ENCODE measurements at regions not wholly inside any gene's neighbourhood (a gene's known extent, or its start where the extent isn't known, plus 50 kb on each side); places are given as distances from the start of the nearest gene placed in this dataset.

DNA sequence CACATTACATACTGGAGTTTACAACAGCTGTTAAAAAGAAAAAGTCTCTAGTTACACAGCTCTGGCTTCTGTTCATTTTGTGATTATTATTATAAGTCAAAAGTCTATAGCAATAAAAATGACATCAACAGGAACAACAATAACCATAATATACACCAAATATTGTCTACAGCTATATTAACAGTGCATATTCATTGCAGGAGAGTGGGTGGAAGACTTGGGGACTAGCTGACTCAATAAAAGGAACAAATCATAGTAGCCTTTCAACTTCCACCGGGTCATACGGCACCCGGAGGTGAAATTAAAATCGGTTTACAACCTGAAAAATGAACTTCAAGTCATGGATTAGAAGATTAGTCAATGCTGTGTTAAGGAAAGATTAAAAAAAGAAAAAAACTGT is 642.1 kb downstream of the SATB2 start:
- H3K4me2 ChIP-seq: no peak overlapping the region
- no peak overlapping the region for H3K4me3 ChIP-seq
- H3K9me3 ChIP-seq (replicated peaks in 1 of 11): no peaks in the 10 kb centered on the region
- no peaks in the 10 kb centered on the region for H4K20me1 ChIP-seq
- no peak overlapping the region for H3K9ac ChIP-seq
- no peak overlapping the region for H3K27ac ChIP-seq
- H3K27me3 ChIP-seq: no peaks in the 10 kb centered on the region
- no peaks in the 10 kb centered on the region for H3K4me1 ChIP-seq
- no peaks in the 10 kb centered on the region for H3K36me3 ChIP-seq
- TF ChIP-seq Cebpa-rat (IDR thresholded peaks at IDR 0.05): no peak

DNA sequence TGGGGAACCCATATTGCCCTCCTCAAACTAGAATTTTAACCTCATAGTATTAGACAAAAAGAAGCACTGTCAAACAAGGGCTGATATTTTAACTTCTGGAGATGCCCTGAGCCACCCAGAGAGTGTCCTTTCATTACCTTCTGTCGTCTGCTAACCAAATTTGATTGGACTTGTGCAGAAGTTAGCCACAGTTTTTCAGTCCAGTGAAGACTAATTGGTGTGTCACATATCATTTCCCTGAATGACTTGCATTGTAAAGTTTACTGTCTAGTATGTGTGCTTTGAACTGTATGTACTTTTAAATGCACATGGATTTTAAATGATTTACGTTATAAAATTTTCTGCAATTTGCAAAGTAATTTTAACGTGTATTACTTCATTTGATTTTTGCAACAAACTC is 646.5 kb downstream of the SATB2 start:
- Histone ChIP-seq H3K27me3 (no peaks in the 10 kb centered on the region), H3K4me1 (no peaks in the 10 kb centered on the region)

DNA sequence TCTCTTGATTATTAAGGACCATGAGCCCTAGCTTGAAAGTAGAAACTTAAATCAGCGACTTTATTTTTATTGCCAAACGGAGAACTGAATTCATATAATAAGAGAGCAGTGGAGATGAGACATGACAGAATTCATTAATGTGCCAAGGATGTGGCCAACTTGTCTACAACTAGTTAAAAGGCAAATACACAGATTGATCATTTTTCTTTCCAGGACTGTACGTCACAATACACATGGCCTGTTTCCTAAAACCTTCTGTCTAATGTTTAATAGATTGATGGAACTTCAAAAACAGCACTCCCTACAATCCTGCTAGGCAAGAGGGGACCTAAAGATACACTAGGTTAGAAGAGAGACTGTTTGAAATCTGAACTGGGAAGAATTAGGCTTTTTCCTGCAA is 647.8 kb downstream of the SATB2 start:
- TF ChIP-seq Cebpa-rat (IDR thresholded peaks at IDR 0.05): no peak
- H3K9ac ChIP-seq: no peak overlapping the region
- H3K9me3 ChIP-seq (replicated peaks in 1 of 11): no peaks in the 10 kb centered on the region
- no peaks in the 10 kb centered on the region for H3K36me3 ChIP-seq
- no peaks in the 10 kb centered on the region for H3K27me3 ChIP-seq
- no peak overlapping the region for H3K4me3 ChIP-seq
- H3K27ac ChIP-seq: no peak overlapping the region
- no peaks in the 10 kb centered on the region for H3K4me1 ChIP-seq
- no peaks in the 10 kb centered on the region for H4K20me1 ChIP-seq
- H3K4me2 ChIP-seq: no peak overlapping the region

More for the DNA sequence above, 646.5 kb downstream of the SATB2 start:
- no peak for TF ChIP-seq Cebpa-rat (IDR thresholded peaks at IDR 0.05)
- Histone ChIP-seq H3K9ac (no peak overlapping the region), H3K4me2 (no peak overlapping the region), H3K9me3 (replicated peaks in 1 of 11) (no peaks in the 10 kb centered on the region), H3K36me3 (no peaks in the 10 kb centered on the region), H3K27ac (no peak overlapping the region), H3K4me3 (no peak overlapping the region), H4K20me1 (no peaks in the 10 kb centered on the region)

DNA sequence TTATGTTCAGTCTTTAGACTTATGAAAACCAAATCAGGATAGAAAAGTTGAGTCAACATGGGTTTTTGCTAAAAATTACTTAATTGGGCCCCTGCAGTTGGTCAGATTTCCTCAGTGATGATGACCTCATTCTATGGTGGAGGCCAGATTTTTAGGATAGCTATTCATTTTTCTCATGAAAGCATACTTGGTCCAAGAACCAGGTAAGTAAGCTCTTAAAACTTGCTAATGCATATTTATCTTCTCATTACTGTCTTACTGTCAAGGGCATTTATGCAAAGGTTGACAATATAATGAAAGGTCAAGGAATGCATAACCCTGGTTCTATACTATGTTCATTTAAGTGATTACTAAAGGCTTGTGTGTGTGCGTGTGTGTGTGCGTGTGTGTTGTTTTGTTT is 650.6 kb downstream of the SATB2 start:
- no peak for TF ChIP-seq Cebpa-rat (IDR thresholded peaks at IDR 0.05)

DNA sequence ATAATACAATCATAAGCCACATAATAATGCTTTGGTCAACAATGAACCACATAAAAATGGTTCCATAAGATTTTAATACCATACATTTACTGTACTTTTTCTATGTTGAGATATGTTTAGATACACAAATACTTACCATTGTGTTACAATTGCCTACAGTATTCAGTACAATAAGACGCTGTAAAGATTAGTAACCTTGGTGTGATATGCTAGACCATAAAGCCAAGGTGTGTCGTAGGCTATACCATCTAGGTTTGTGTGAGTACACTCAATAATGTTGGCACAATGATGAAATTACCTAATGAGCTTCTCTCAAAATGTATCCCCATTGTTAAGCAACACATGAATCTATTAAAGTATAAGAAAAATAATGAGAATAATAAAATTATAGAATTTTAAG is 662.3 kb downstream of the SATB2 start:
- no peaks in the 10 kb centered on the region for H3K36me3 ChIP-seq
- TF ChIP-seq Cebpa-rat (IDR thresholded peaks at IDR 0.05): no peak
- H3K27ac ChIP-seq: no peak overlapping the region
- H3K4me2 ChIP-seq: no peak overlapping the region
- H3K4me1 ChIP-seq: no peaks in the 10 kb centered on the region
- H3K27me3 ChIP-seq: no peaks in the 10 kb centered on the region
- H3K9ac ChIP-seq: no peak overlapping the region
- H3K9me3 ChIP-seq (replicated peaks in 1 of 11): peaks cover 0 to 3% (median 0%) of the 10 kb centered on the region in 11 experiments; a peak in 1 of 22 replicates
- H3K4me3 ChIP-seq: no peak overlapping the region
- H4K20me1 ChIP-seq: no peaks in the 10 kb centered on the region

More for the DNA sequence above, 650.6 kb downstream of the SATB2 start:
- Histone ChIP-seq H3K4me2 (no peak overlapping the region), H3K27ac (no peak overlapping the region), H4K20me1 (no peaks in the 10 kb centered on the region), H3K27me3 (no peaks in the 10 kb centered on the region), H3K4me1 (no peaks in the 10 kb centered on the region), H3K9me3 (replicated peaks in 1 of 11) (no peaks in the 10 kb centered on the region), H3K9ac (no peak overlapping the region), H3K36me3 (no peaks in the 10 kb centered on the region), H3K4me3 (no peak overlapping the region)

DNA sequence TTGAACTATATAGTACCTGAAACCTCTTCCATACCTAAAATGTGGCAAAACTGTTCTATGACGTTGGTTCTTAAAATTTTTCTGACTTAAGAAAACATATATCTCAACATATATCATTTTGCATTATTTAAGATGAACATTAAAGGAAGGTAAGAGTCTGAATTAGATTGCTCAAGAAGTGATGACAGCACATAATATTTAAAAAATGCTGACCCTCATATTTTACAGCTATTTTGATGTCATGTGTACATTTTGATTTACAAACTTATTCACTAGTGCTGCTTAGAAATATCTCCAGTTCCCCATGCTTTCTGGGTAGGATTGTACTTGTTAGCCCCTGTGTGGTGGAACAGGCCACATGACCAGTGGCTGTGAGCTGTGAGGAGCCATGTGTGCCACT is 666.1 kb downstream of the SATB2 start:
- no peaks in the 10 kb centered on the region for H4K20me1 ChIP-seq
- H3K4me2 ChIP-seq: no peak overlapping the region
- no peaks in the 10 kb centered on the region for H3K36me3 ChIP-seq
- H3K27ac ChIP-seq: no peak overlapping the region
- no peak for TF ChIP-seq Cebpa-rat (IDR thresholded peaks at IDR 0.05)
- H3K9ac ChIP-seq: no peak overlapping the region
- H3K4me1 ChIP-seq: peaks cover 0 to 7% (median 0%) of the 10 kb centered on the region in 10 experiments; a peak in 3 of 20 replicates
- H3K9me3 ChIP-seq (replicated peaks in 1 of 11): no peaks in the 10 kb centered on the region
- no peaks in the 10 kb centered on the region for H3K27me3 ChIP-seq
- no peak overlapping the region for H3K4me3 ChIP-seq

DNA sequence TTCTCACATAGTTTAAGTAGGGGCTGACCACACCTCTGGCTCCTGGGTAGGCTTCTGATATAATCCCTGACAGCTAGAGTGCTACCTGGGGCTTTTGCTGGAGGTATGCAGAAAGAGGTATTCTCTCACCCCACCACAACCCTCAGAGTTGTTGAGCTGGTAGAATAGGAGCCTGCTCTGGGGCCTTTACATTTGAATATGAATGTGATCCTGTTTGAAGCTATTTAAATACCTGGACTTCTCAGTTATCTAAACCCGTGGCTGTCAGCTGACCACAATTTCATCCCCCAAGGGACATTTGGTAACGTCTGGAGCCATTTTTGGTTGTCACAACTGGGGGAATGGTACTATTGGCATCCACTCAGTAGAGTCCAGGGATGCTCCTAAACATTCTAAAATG is 669.1 kb downstream of the SATB2 start:
- Histone ChIP-seq H4K20me1 (no peaks in the 10 kb centered on the region), H3K36me3 (no peaks in the 10 kb centered on the region), H3K4me3 (no peak overlapping the region), H3K4me1 (peaks cover 0 to 7% (median 0%) of the 10 kb centered on the region in 10 experiments; a peak in 3 of 20 replicates), H3K27ac (no peak overlapping the region), H3K9ac (no peak overlapping the region), H3K27me3 (no peaks in the 10 kb centered on the region), H3K4me2 (peak overlapping the region in 4 of 11 experiments; percentile 20 to 32 (median 28); a peak in 4 of 22 replicates), H3K9me3 (replicated peaks in 1 of 11) (peaks cover 0 to 4% (median 0%) of the 10 kb centered on the region in 11 experiments; a peak in 1 of 22 replicates)
- TF ChIP-seq Cebpa-rat (IDR thresholded peaks at IDR 0.05): no peak

DNA sequence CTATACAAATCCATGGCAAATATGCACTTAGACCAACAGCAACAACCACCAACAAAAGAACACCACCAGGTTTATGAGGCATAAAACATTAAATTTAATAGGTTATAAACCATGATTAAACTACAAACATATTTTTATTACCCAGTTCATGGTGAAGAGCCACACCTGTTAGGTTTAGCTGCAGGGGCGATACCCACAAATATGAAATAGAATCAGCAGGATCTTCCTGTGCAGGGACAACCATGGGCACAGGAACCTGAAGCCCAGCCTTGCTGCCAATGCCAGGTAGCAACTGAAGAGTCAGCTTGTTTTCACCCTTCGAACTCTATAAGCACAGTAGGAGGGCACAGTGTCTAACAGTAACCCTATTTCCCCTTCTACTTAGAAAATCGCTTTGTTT is 675.0 kb downstream of the SATB2 start:
- H3K36me3 ChIP-seq: no peaks in the 10 kb centered on the region
- H3K9me3 ChIP-seq (replicated peaks in 1 of 11): peaks cover 0 to 4% (median 0%) of the 10 kb centered on the region in 11 experiments; a peak in 1 of 22 replicates
- no peak overlapping the region for H3K4me3 ChIP-seq
- no peaks in the 10 kb centered on the region for H4K20me1 ChIP-seq
- no peak overlapping the region for H3K4me2 ChIP-seq
- no peak overlapping the region for H3K27ac ChIP-seq
- no peak overlapping the region for H3K9ac ChIP-seq
- TF ChIP-seq Cebpa-rat (IDR thresholded peaks at IDR 0.05): no peak
- no peaks in the 10 kb centered on the region for H3K4me1 ChIP-seq
- H3K27me3 ChIP-seq: no peaks in the 10 kb centered on the region

DNA sequence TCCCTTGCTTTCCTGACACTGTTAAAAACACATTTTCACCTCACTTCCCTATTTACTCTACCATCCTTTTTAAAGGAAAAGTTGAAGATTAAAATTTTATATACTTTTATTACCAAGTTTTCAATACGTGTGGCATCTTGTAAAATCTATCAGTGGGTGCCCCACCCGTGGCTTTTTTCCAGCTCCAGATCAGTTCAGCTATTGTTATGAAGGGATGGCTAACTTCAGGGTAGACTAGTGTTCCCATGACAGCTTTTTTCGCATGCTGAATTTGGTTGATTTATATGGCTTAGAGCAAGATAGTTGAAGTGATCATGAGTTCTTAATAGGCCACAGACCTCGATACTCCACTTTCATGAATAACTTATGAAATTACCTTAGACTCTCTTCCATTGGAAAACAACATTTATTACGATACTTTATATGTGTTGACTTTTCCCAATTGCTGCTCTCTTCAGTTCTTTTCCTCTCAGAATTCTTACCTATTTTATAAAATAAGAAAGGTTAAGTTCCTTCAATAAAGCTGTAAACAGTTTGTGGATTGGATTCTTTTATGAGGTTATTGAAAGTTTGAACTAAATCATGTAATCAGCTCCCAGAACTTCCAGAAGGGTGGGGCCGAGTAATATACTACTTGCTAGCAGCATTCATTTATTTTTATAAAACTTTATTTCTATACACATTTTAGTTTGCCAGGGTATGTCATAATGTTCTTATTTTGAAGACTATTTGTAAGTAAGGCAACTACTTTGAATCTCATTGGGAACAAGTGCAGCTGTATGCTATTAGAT is 680.9 kb downstream of the SATB2 start:
- Histone ChIP-seq H3K4me2 (no peak overlapping the region), H3K9ac (no peak overlapping the region), H3K36me3 (no peaks in the 10 kb centered on the region), H3K4me1 (no peaks in the 10 kb centered on the region), H3K27me3 (no peaks in the 10 kb centered on the region), H4K20me1 (no peaks in the 10 kb centered on the region), H3K4me3 (no peak overlapping the region), H3K27ac (no peak overlapping the region), H3K9me3 (replicated peaks in 1 of 11) (no peaks in the 10 kb centered on the region)
- TF ChIP-seq Cebpa-rat (IDR thresholded peaks at IDR 0.05): no peak

DNA sequence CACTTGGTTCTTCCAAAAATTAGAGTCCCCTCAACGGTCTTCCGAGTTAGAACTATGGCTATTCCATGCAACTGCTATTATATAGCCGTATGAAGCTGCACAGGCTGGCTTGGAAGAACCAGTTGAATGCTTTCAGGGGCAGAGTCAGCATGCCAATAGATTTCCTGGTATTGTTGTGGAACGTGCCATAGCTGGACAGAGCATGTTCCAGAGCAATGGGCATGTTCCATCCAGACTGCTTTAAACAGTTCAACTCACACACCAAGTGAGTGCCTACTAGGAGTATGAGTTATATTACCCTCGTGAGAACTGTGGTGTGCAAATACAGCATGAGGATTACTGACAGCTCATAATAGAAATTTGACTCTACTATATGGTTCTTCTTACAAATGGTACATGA is 682.0 kb downstream of the SATB2 start:
- TF ChIP-seq Cebpa-rat (IDR thresholded peaks at IDR 0.05): no peak
- H3K4me2 ChIP-seq: no peak overlapping the region

More for the DNA sequence above, 682.0 kb downstream of the SATB2 start:
- Histone ChIP-seq H3K27me3 (no peaks in the 10 kb centered on the region), H3K36me3 (no peaks in the 10 kb centered on the region), H3K9ac (no peak overlapping the region), H3K4me1 (no peaks in the 10 kb centered on the region), H3K4me3 (no peak overlapping the region), H3K9me3 (replicated peaks in 1 of 11) (no peaks in the 10 kb centered on the region), H4K20me1 (no peaks in the 10 kb centered on the region), H3K27ac (no peak overlapping the region)

All from BLaER1 treated with 17β-estradiol and CSF1 and Interleukin-3, amounts not matched to agents 10 nM and 100 nM (cell line).